ENCODE measurements at regions not wholly inside any gene's neighbourhood (a gene's known extent, or its start where the extent isn't known, plus 50 kb on each side); places are given as distances from the start of the nearest gene placed in this dataset.

- Histone ChIP-seq H3K36me3 (ENCODE audit: insufficient read depth, low read length) (no peaks in the 10 kb centered on the region), H3K27me3 (ENCODE audit: insufficient read depth, low read length, poor library complexity, severe bottlenecking) (no peaks in the 10 kb centered on the region), H3K4me1 (ENCODE audit: insufficient read depth, low read length) (no peaks in the 10 kb centered on the region), H3K4me3 (ENCODE audit: low read length) (no peak overlapping the region), H3K9me3 (ENCODE audit: low read length) (no peaks in the 10 kb centered on the region), H3K27ac (ENCODE audit: low read depth, low read length) (no peak overlapping the region)
- CTCF ChIA-PET = no interaction called here
- no peak for DNase-seq
- POLR2A ChIA-PET = no interaction called here
- no peak overlapping the region for H3K4me3 Mint-ChIP-seq
- peaks cover 0 to 12% (median 2%) of the 10 kb centered on the region in 5 donors for H3K9me3 Mint-ChIP-seq
- H3K27me3 Mint-ChIP-seq = no peaks in the 10 kb centered on the region
- no peak overlapping the region for H3K27ac Mint-ChIP-seq
- H3K36me3 Mint-ChIP-seq = no peaks in the 10 kb centered on the region
- no peaks in the 10 kb centered on the region for H3K4me1 Mint-ChIP-seq
Measured at GRCh38 chr5:44565902-44566301, 176.7 kb upstream of the FGF10 start.

- H3K4me3 Mint-ChIP-seq = no peak overlapping the region
- CTCF ChIA-PET = no interaction called here
- no peaks in the 10 kb centered on the region for H3K27me3 Mint-ChIP-seq
- H3K36me3 Mint-ChIP-seq = no peaks in the 10 kb centered on the region
- H3K36me3 ChIP-seq (ENCODE audit: insufficient read depth, low read length) = no peaks in the 10 kb centered on the region
- H3K9me3 ChIP-seq (ENCODE audit: low read length) = no peaks in the 10 kb centered on the region
- no peak overlapping the region for H3K27ac Mint-ChIP-seq
- POLR2A ChIA-PET = no interaction called here
- H3K4me1 Mint-ChIP-seq = no peaks in the 10 kb centered on the region
- DNase-seq = no peak
- H3K27ac ChIP-seq (ENCODE audit: low read depth, low read length) = no peak overlapping the region
- H3K9me3 Mint-ChIP-seq = peaks cover 0 to 12% (median 2%) of the 10 kb centered on the region in 5 donors
- no peak overlapping the region for H3K4me3 ChIP-seq (ENCODE audit: low read length)
- H3K4me1 ChIP-seq (ENCODE audit: insufficient read depth, low read length) = no peaks in the 10 kb centered on the region
- H3K27me3 ChIP-seq (ENCODE audit: insufficient read depth, low read length, poor library complexity, severe bottlenecking) = no peaks in the 10 kb centered on the region
Measured at GRCh38 chr5:44565360-44565759, 176.1 kb upstream of the FGF10 start.

- H3K27me3 ChIP-seq (ENCODE audit: insufficient read depth, low read length, poor library complexity, severe bottlenecking) = no peaks in the 10 kb centered on the region
- Mint-ChIP-seq H3K9me3 (peaks cover 0 to 2% (median 1%) of the 10 kb centered on the region in 5 donors), H3K4me1 (no peaks in the 10 kb centered on the region), H3K27ac (no peak overlapping the region), H3K4me3 (no peak overlapping the region), H3K27me3 (no peaks in the 10 kb centered on the region), H3K36me3 (no peaks in the 10 kb centered on the region)
- H3K4me3 ChIP-seq (ENCODE audit: low read length) = no peak overlapping the region
- H3K27ac ChIP-seq (ENCODE audit: low read depth, low read length) = no peak overlapping the region
- CTCF ChIA-PET = no interaction called here
- no peaks in the 10 kb centered on the region for H3K36me3 ChIP-seq (ENCODE audit: insufficient read depth, low read length)
- POLR2A ChIA-PET = no interaction called here
- no peaks in the 10 kb centered on the region for H3K4me1 ChIP-seq (ENCODE audit: insufficient read depth, low read length)
- no peaks in the 10 kb centered on the region for H3K9me3 ChIP-seq (ENCODE audit: low read length)
- DNase-seq = no peak
Measured at GRCh38 chr5:44546286-44546685, 157.1 kb upstream of the FGF10 start.

GRCh38 chr5:44543511-44543910 lies 154.3 kb upstream of the FGF10 start:
- DNase-seq = no peak
- Mint-ChIP-seq H3K27me3 (no peaks in the 10 kb centered on the region), H3K36me3 (no peaks in the 10 kb centered on the region), H3K4me1 (no peaks in the 10 kb centered on the region), H3K27ac (no peak overlapping the region), H3K4me3 (no peak overlapping the region), H3K9me3 (peaks cover 0 to 10% (median 0%) of the 10 kb centered on the region in 5 donors)
- Histone ChIP-seq H3K36me3 (ENCODE audit: insufficient read depth, low read length) (no peaks in the 10 kb centered on the region), H3K27me3 (ENCODE audit: insufficient read depth, low read length, poor library complexity, severe bottlenecking) (no peaks in the 10 kb centered on the region), H3K27ac (ENCODE audit: low read depth, low read length) (no peak overlapping the region), H3K4me3 (ENCODE audit: low read length) (no peak overlapping the region), H3K4me1 (ENCODE audit: insufficient read depth, low read length) (no peaks in the 10 kb centered on the region), H3K9me3 (ENCODE audit: low read length) (no peaks in the 10 kb centered on the region)
- POLR2A ChIA-PET = no interaction called here
- CTCF ChIA-PET = no interaction called here

GRCh38 chr5:44542470-44542869 lies 153.2 kb upstream of the FGF10 start:
- Mint-ChIP-seq H3K4me1 (no peaks in the 10 kb centered on the region), H3K27ac (no peak overlapping the region), H3K27me3 (no peaks in the 10 kb centered on the region), H3K36me3 (no peaks in the 10 kb centered on the region), H3K4me3 (no peak overlapping the region), H3K9me3 (peaks cover 0 to 10% (median 0%) of the 10 kb centered on the region in 5 donors)
- ChIA-PET POLR2A (no interaction called here), CTCF (no interaction called here)
- H3K4me1 ChIP-seq (ENCODE audit: insufficient read depth, low read length) = no peaks in the 10 kb centered on the region
- H3K27ac ChIP-seq (ENCODE audit: low read depth, low read length) = no peak overlapping the region
- H3K4me3 ChIP-seq (ENCODE audit: low read length) = no peak overlapping the region
- no peak for DNase-seq
- no peaks in the 10 kb centered on the region for H3K36me3 ChIP-seq (ENCODE audit: insufficient read depth, low read length)
- H3K9me3 ChIP-seq (ENCODE audit: low read length) = no peaks in the 10 kb centered on the region
- H3K27me3 ChIP-seq (ENCODE audit: insufficient read depth, low read length, poor library complexity, severe bottlenecking) = no peaks in the 10 kb centered on the region

- H3K4me3 ChIP-seq (ENCODE audit: low read length) = no peak overlapping the region
- ChIA-PET POLR2A (no interaction called here), CTCF (no interaction called here)
- H3K4me1 Mint-ChIP-seq = no peaks in the 10 kb centered on the region
- no peaks in the 10 kb centered on the region for H3K27me3 Mint-ChIP-seq
- no peak overlapping the region for H3K4me3 Mint-ChIP-seq
- no peaks in the 10 kb centered on the region for H3K36me3 Mint-ChIP-seq
- no peaks in the 10 kb centered on the region for H3K36me3 ChIP-seq (ENCODE audit: insufficient read depth, low read length)
- H3K9me3 Mint-ChIP-seq = peaks cover 0 to 13% (median 0%) of the 10 kb centered on the region in 5 donors
- H3K27ac ChIP-seq (ENCODE audit: low read depth, low read length) = no peak overlapping the region
- H3K4me1 ChIP-seq (ENCODE audit: insufficient read depth, low read length) = no peaks in the 10 kb centered on the region
- H3K27me3 ChIP-seq (ENCODE audit: insufficient read depth, low read length, poor library complexity, severe bottlenecking) = no peaks in the 10 kb centered on the region
- DNase-seq = no peak
- H3K27ac Mint-ChIP-seq = no peak overlapping the region
- H3K9me3 ChIP-seq (ENCODE audit: low read length) = no peaks in the 10 kb centered on the region
Measured at GRCh38 chr5:44539602-44539919, 150.3 kb upstream of the FGF10 start.

GRCh38 chr5:44538797-44539601 lies 149.8 kb upstream of the FGF10 start:
- ChIA-PET CTCF (no interaction called here), POLR2A (no interaction called here)
- Histone ChIP-seq H3K4me1 (ENCODE audit: insufficient read depth, low read length) (no peaks in the 10 kb centered on the region), H3K36me3 (ENCODE audit: insufficient read depth, low read length) (no peaks in the 10 kb centered on the region), H3K27ac (ENCODE audit: low read depth, low read length) (no peak overlapping the region), H3K4me3 (ENCODE audit: low read length) (no peak overlapping the region), H3K9me3 (ENCODE audit: low read length) (no peaks in the 10 kb centered on the region), H3K27me3 (ENCODE audit: insufficient read depth, low read length, poor library complexity, severe bottlenecking) (no peaks in the 10 kb centered on the region)
- Mint-ChIP-seq H3K36me3 (no peaks in the 10 kb centered on the region), H3K27ac (no peak overlapping the region), H3K9me3 (peaks cover 0 to 14% (median 0%) of the 10 kb centered on the region in 5 donors), H3K4me1 (no peaks in the 10 kb centered on the region), H3K4me3 (no peak overlapping the region), H3K27me3 (no peaks in the 10 kb centered on the region)
- DNase-seq = no peak

- ChIA-PET CTCF (no interaction called here), POLR2A (no interaction called here)
- Histone ChIP-seq H3K4me3 (ENCODE audit: low read length) (no peak overlapping the region), H3K4me1 (ENCODE audit: insufficient read depth, low read length) (no peaks in the 10 kb centered on the region), H3K36me3 (ENCODE audit: insufficient read depth, low read length) (no peaks in the 10 kb centered on the region), H3K27me3 (ENCODE audit: insufficient read depth, low read length, poor library complexity, severe bottlenecking) (no peaks in the 10 kb centered on the region), H3K27ac (ENCODE audit: low read depth, low read length) (no peak overlapping the region), H3K9me3 (ENCODE audit: low read length) (no peaks in the 10 kb centered on the region)
- Mint-ChIP-seq H3K9me3 (peaks cover 0 to 15% (median 4%) of the 10 kb centered on the region in 5 donors), H3K27ac (no peak overlapping the region), H3K36me3 (no peaks in the 10 kb centered on the region), H3K27me3 (no peaks in the 10 kb centered on the region), H3K4me3 (no peak overlapping the region), H3K4me1 (no peaks in the 10 kb centered on the region)
- no peak for DNase-seq
Measured at GRCh38 chr5:44536650-44537260, 147.5 kb upstream of the FGF10 start.

All from CD8-positive, alpha-beta memory T cell (primary cell).